ENCODE measurements at regions not wholly inside any gene's neighbourhood (a gene's known extent, or its start where the extent isn't known, plus 50 kb on each side); places are given as distances from the start of the nearest gene placed in this dataset.

GRCh38 chr7:46571996-46572395 lies 650.9 kb upstream of the IGFBP3 start:
- no peak overlapping the region for H3K27ac ChIP-seq (ENCODE audit: low read depth, low read length, poor library complexity, severe bottlenecking)
- ChIA-PET CTCF (ENCODE audit: unreplicated experiment) (no interaction called here), POLR2A (interaction anchor here (0.6 kb wide), 1 partner anchor 498 kb away, joined by 3 read pairs; no protein-coding TSS in a partner anchor)
- no peaks in the 10 kb centered on the region for H3K36me3 ChIP-seq (ENCODE audit: insufficient read depth, low read length)
- H2AFZ ChIP-seq (ENCODE audit: low read length): no peak overlapping the region
- H3K79me2 ChIP-seq (ENCODE audit: insufficient read depth, low read depth, low read length): no peaks in the 10 kb centered on the region
- no TSS peak for BruUV-seq (replicated peaks)
- no peaks in the 10 kb centered on the region for H4K20me1 ChIP-seq (ENCODE audit: insufficient read depth, low read length)
- no peak overlapping the region for H3K4me3 ChIP-seq (ENCODE audit: low read depth, low read length, poor library complexity, severe bottlenecking)
- no peak overlapping the region for H3K4me2 ChIP-seq (ENCODE audit: low read length)
- no peaks in the 10 kb centered on the region for H3K9me3 ChIP-seq (ENCODE audit: low read length)
- H3K9me2 ChIP-seq (ENCODE audit: insufficient read depth, low read length): no peaks in the 10 kb centered on the region
- no peaks in the 10 kb centered on the region for H3K4me1 ChIP-seq (ENCODE audit: insufficient read depth, low read length, poor library complexity, severe bottlenecking)
- TF ChIP-seq EZH2phosphoT487 (IDR thresholded peaks at IDR 0.05; ENCODE audit: borderline replicate concordance, low read depth, low read length): no peak
- no peak for TF ChIP-seq CTCF (conservative IDR thresholded peaks at IDR 0.05; ENCODE audit: low read length)
- DNase-seq (ENCODE audit: low spot score): no peak
- intact Hi-C loops (cut with micrococcal nuclease; ENCODE audit: unreplicated experiment): no loop called here

- TF ChIP-seq CTCF (conservative IDR thresholded peaks at IDR 0.05; ENCODE audit: low read length): no peak
- no peak for TF ChIP-seq EZH2phosphoT487 (IDR thresholded peaks at IDR 0.05; ENCODE audit: borderline replicate concordance, low read depth, low read length)
- ChIA-PET POLR2A (no interaction called here), CTCF (ENCODE audit: unreplicated experiment) (no interaction called here)
- Histone ChIP-seq H2AFZ (ENCODE audit: low read length) (no peak overlapping the region), H3K4me1 (ENCODE audit: insufficient read depth, low read length, poor library complexity, severe bottlenecking) (no peaks in the 10 kb centered on the region), H4K20me1 (ENCODE audit: insufficient read depth, low read length) (no peaks in the 10 kb centered on the region), H3K79me2 (ENCODE audit: insufficient read depth, low read depth, low read length) (no peaks in the 10 kb centered on the region), H3K9me2 (ENCODE audit: insufficient read depth, low read length) (no peaks in the 10 kb centered on the region), H3K36me3 (ENCODE audit: insufficient read depth, low read length) (no peaks in the 10 kb centered on the region), H3K4me2 (ENCODE audit: low read length) (no peak overlapping the region), H3K27ac (ENCODE audit: low read depth, low read length, poor library complexity, severe bottlenecking) (no peak overlapping the region), H3K9me3 (ENCODE audit: low read length) (no peaks in the 10 kb centered on the region), H3K4me3 (ENCODE audit: low read depth, low read length, poor library complexity, severe bottlenecking) (no peak overlapping the region)
- intact Hi-C loops (cut with micrococcal nuclease; ENCODE audit: unreplicated experiment): no loop called here
- DNase-seq (ENCODE audit: low spot score): no peak
- BruUV-seq (replicated peaks): no TSS peak
These were observed 648.0 kb upstream of the IGFBP3 start for GRCh38 chr7:46569133-46569465.

GRCh38 chr7:46568420-46569132 lies 647.5 kb upstream of the IGFBP3 start:
- Histone ChIP-seq H4K20me1 (ENCODE audit: insufficient read depth, low read length) (no peaks in the 10 kb centered on the region), H3K9me2 (ENCODE audit: insufficient read depth, low read length) (no peaks in the 10 kb centered on the region), H3K36me3 (ENCODE audit: insufficient read depth, low read length) (no peaks in the 10 kb centered on the region), H3K4me2 (ENCODE audit: low read length) (no peak overlapping the region), H3K27ac (ENCODE audit: low read depth, low read length, poor library complexity, severe bottlenecking) (no peak overlapping the region), H3K4me1 (ENCODE audit: insufficient read depth, low read length, poor library complexity, severe bottlenecking) (no peaks in the 10 kb centered on the region), H2AFZ (ENCODE audit: low read length) (no peak overlapping the region), H3K4me3 (ENCODE audit: low read depth, low read length, poor library complexity, severe bottlenecking) (no peak overlapping the region), H3K79me2 (ENCODE audit: insufficient read depth, low read depth, low read length) (no peaks in the 10 kb centered on the region), H3K9me3 (ENCODE audit: low read length) (no peaks in the 10 kb centered on the region)
- intact Hi-C loops (cut with micrococcal nuclease; ENCODE audit: unreplicated experiment): no loop called here
- CTCF ChIA-PET (ENCODE audit: unreplicated experiment): no interaction called here
- POLR2A ChIA-PET: no interaction called here
- no peak for DNase-seq (ENCODE audit: low spot score)
- TF ChIP-seq CTCF (conservative IDR thresholded peaks at IDR 0.05; ENCODE audit: low read length): no peak
- TF ChIP-seq EZH2phosphoT487 (IDR thresholded peaks at IDR 0.05; ENCODE audit: borderline replicate concordance, low read depth, low read length): no peak
- no TSS peak for BruUV-seq (replicated peaks)
